ENCODE measurements at regions not wholly inside any gene's neighbourhood (a gene's known extent, or its start where the extent isn't known, plus 50 kb on each side); places are given as distances from the start of the nearest gene placed in this dataset.

GRCh38 chr15:81506936-81507335 is 132.9 kb upstream of the TMC3 start:
- TF ChIP-seq CTCF (IDR thresholded peaks at IDR 0.05) (no peak), REST (IDR thresholded peaks at IDR 0.05; ENCODE audit: insufficient read depth in 1 of 2, low read depth in 2 of 2, low read length in 1 of 2) (no peak), POLR2AphosphoS5 (IDR thresholded peaks at IDR 0.05; ENCODE audit: low read depth, low read length) (no peak), SIN3A (IDR thresholded peaks at IDR 0.05; ENCODE audit: borderline replicate concordance, insufficient read depth, low read depth, low read length) (no peak)
